ENCODE measurements at regions not wholly inside any gene's neighbourhood (a gene's known extent, or its start where the extent isn't known, plus 50 kb on each side); places are given as distances from the start of the nearest gene placed in this dataset.

GRCh38 chr1:218027152-218027551 lies 257.9 kb upstream of the RRP15 start:
- ATAC-seq = no peak

GRCh38 chr1:218030846-218031245 lies 254.2 kb upstream of the RRP15 start:
- ATAC-seq = no peak

- ATAC-seq = no peak
Measured at GRCh38 chr1:218031901-218032300, 253.2 kb upstream of the RRP15 start.

GRCh38 chr1:218034468-218034867 lies 250.6 kb upstream of the RRP15 start:
- no peak for ATAC-seq

- ATAC-seq = no peak
Measured at GRCh38 chr1:218048828-218049420, 236.2 kb upstream of the RRP15 start.

GRCh38 chr1:218049641-218050040 lies 235.5 kb upstream of the RRP15 start:
- no peak for ATAC-seq

- no peak for ATAC-seq
Measured at GRCh38 chr1:218058730-218059129, 226.4 kb upstream of the RRP15 start.

GRCh38 chr1:218064426-218064825 lies 220.7 kb upstream of the RRP15 start:
- no peak for ATAC-seq

- ATAC-seq = no peak
Measured at GRCh38 chr1:218066332-218066731, 218.8 kb upstream of the RRP15 start.

GRCh38 chr1:218068241-218068640 lies 216.9 kb upstream of the RRP15 start:
- no peak for ATAC-seq

- no peak for ATAC-seq
Measured at GRCh38 chr1:218069180-218069579, 215.9 kb upstream of the RRP15 start.

- ATAC-seq = no peak
Measured at GRCh38 chr1:218073062-218073461, 212.0 kb upstream of the RRP15 start.

GRCh38 chr1:218078916-218079315 lies 206.2 kb upstream of the RRP15 start:
- ATAC-seq = no peak

- ATAC-seq = no peak
Measured at GRCh38 chr1:218079347-218079746, 205.7 kb upstream of the RRP15 start.

- ATAC-seq = no peak
Measured at GRCh38 chr1:218079820-218080219, 205.3 kb upstream of the RRP15 start.

GRCh38 chr1:218080863-218081262 lies 204.2 kb upstream of the RRP15 start:
- ATAC-seq = no peak

GRCh38 chr1:218081358-218081757 lies 203.7 kb upstream of the RRP15 start:
- ATAC-seq = no peak

GRCh38 chr1:218090459-218090858 lies 194.6 kb upstream of the RRP15 start:
- ATAC-seq = no peak

- ATAC-seq = no peak
Measured at GRCh38 chr1:218101409-218101808, 183.7 kb upstream of the RRP15 start.

- ATAC-seq = no peak
Measured at GRCh38 chr1:218108034-218108433, 177.1 kb upstream of the RRP15 start.

GRCh38 chr1:218112862-218113261 lies 172.2 kb upstream of the RRP15 start:
- no peak for ATAC-seq

- ATAC-seq = no peak
Measured at GRCh38 chr1:218123968-218124367, 161.1 kb upstream of the RRP15 start.

- no peak for ATAC-seq
Measured at GRCh38 chr1:218135371-218135770, 149.7 kb upstream of the RRP15 start.

- ATAC-seq = no peak
Measured at GRCh38 chr1:218139761-218140160, 145.3 kb upstream of the RRP15 start.

- ATAC-seq = no peak
Measured at GRCh38 chr1:218156595-218156994, 128.5 kb upstream of the RRP15 start.

GRCh38 chr1:218163371-218163770 lies 121.7 kb upstream of the RRP15 start:
- no peak for ATAC-seq

Measured in activated CD4-positive, CD25-positive, alpha-beta regulatory T cell treated with anti-CD3 and anti-CD28 coated beads, Interleukin-2, amount 50 U/mL, for 24 hours (primary cell).